OCI-LY1 (cell line): ENCODE measurements at regions not wholly inside any gene's neighbourhood (a gene's known extent, or its start where the extent isn't known, plus 50 kb on each side); places are given as distances from the start of the nearest gene placed in this dataset.

Source experiments
- H2AFZ ChIP-seq: fragments of 200-600 bp; sonication (generic), shearing (Covaris generic); 2 replicates; pipeline ENCODE4 v1.6.0; 2014; ENCODE audit warnings: antibody characterized with exemption, mild to moderate bottlenecking, low read length
- H3F3A ChIP-seq: fragments of 200-600 bp; sonication (generic), shearing (Covaris generic); 2 replicates; pipeline ENCODE4 v1.6.0; 2014; ENCODE audit warnings: mild to moderate bottlenecking, antibody characterized with exemption, low read length, moderate library complexity; ENCODE audit not compliant: insufficient read depth
- H3K27ac ChIP-seq: fragments of 200-600 bp; sonication (generic); 2 replicates; pipeline ENCODE4 v1.5.1; 2014; ENCODE audit warnings: low read length, mixed run types, mild to moderate bottlenecking, low read depth; ENCODE audit not compliant: poor library complexity, severe bottlenecking
- H3K27me3 ChIP-seq: fragments of 200-600 bp; sonication (generic); 2 replicates; pipeline ENCODE4 v1.6.0; 2014; ENCODE audit warnings: antibody characterized with exemption, mild to moderate bottlenecking, low read length, moderate library complexity; ENCODE audit not compliant: insufficient read depth
- H3K36me3 ChIP-seq: fragments of 200-600 bp; sonication (generic); 2 replicates; pipeline ENCODE4 v1.6.1; 2014; ENCODE audit warnings: mild to moderate bottlenecking, antibody characterized with exemption, low read length, moderate library complexity, mixed read lengths; ENCODE audit not compliant: insufficient read depth
- H3K4me1 ChIP-seq: fragments of 200-600 bp; sonication (generic); 2 replicates; pipeline ENCODE4 v1.5.1; 2014; ENCODE audit warnings: mild to moderate bottlenecking, low read length, moderate library complexity; ENCODE audit not compliant: insufficient read depth, severe bottlenecking
- H3K4me2 ChIP-seq: fragments of 200-600 bp; sonication (generic), shearing (Covaris generic); 2 replicates; pipeline ENCODE4 v1.6.1; 2014; ENCODE audit warnings: low read length
- H3K4me3 ChIP-seq: fragments of 200-600 bp; sonication (generic); 2 replicates; pipeline ENCODE4 v1.5.1; 2014; ENCODE audit warnings: low read length, low read depth, mild to moderate bottlenecking, mixed read lengths; ENCODE audit not compliant: poor library complexity, severe bottlenecking
- H3K79me2 ChIP-seq: fragments of 200-600 bp; shearing (Covaris generic); 2 replicates; pipeline ENCODE4 v1.6.1; 2016; ENCODE audit warnings: mixed run types, low read length, mixed read lengths; ENCODE audit not compliant: insufficient read depth
- H3K9ac ChIP-seq: fragments of 200-600 bp; sonication (generic), shearing (Covaris generic); 2 replicates; pipeline ENCODE4 v1.6.1; 2014; ENCODE audit warnings: mild to moderate bottlenecking, low read length, mixed read lengths
- H3K9me2 ChIP-seq: fragments of 200-600 bp; sonication (generic), shearing (Covaris generic); 2 replicates; pipeline ENCODE4 v1.6.1; 2014; ENCODE audit warnings: low read depth, mild to moderate bottlenecking, low read length, mixed read lengths
- H3K9me3 ChIP-seq: fragments of 200-600 bp; shearing (Covaris generic); 2 replicates; pipeline ENCODE4 v1.6.1; 2014; ENCODE audit warnings: low read length, mixed read lengths
- H4K20me1 ChIP-seq: fragments of 200-600 bp; sonication (generic), shearing (Covaris generic); 2 replicates; pipeline ENCODE4 v1.6.0; 2016; ENCODE audit warnings: mild to moderate bottlenecking, low read length; ENCODE audit not compliant: insufficient read depth
- CTCF ChIP-seq: fragments of 200-600 bp; sonication (generic), shearing (Covaris generic); IDR thresholded peaks from 2 replicates; pipeline ENCODE4 v1.5.1; 2017; ENCODE audit warnings: mild to moderate bottlenecking, antibody characterized with exemption, low read length, moderate library complexity, mixed read lengths
- EZH2 ChIP-seq: fragments of 200-600 bp; sonication (generic), shearing (Covaris generic); IDR thresholded peaks from 2 replicates; pipeline ENCODE4 v1.8.0; 2017; ENCODE audit warnings: borderline replicate concordance, mixed run types, mild to moderate bottlenecking, antibody characterized with exemption, low read length, moderate library complexity, mixed read lengths

GRCh38 chr7:79785556-79785955 is 332.1 kb upstream of the MAGI2 start:
- Histone ChIP-seq H2AFZ (no peak overlapping the region), H3K9ac (no peak overlapping the region), H3K27me3 (no peaks in the 10 kb centered on the region), H3F3A (no peaks in the 10 kb centered on the region), H4K20me1 (no peaks in the 10 kb centered on the region), H3K36me3 (no peaks in the 10 kb centered on the region), H3K4me2 (no peak overlapping the region), H3K4me3 (no peak overlapping the region), H3K9me3 (no peaks in the 10 kb centered on the region), H3K79me2 (no peaks in the 10 kb centered on the region), H3K9me2 (no peaks in the 10 kb centered on the region), H3K4me1 (no peaks in the 10 kb centered on the region), H3K27ac (no peak overlapping the region)
- TF ChIP-seq CTCF: no peak
- TF ChIP-seq EZH2: no peak

- Histone ChIP-seq H3K27me3 (no peaks in the 10 kb centered on the region), H3K79me2 (no peaks in the 10 kb centered on the region), H3K4me1 (no peaks in the 10 kb centered on the region), H3K9me3 (no peaks in the 10 kb centered on the region), H3K36me3 (no peaks in the 10 kb centered on the region), H2AFZ (no peak overlapping the region), H3F3A (no peaks in the 10 kb centered on the region), H3K4me2 (no peak overlapping the region), H3K4me3 (no peak overlapping the region), H4K20me1 (no peaks in the 10 kb centered on the region), H3K9me2 (no peaks in the 10 kb centered on the region), H3K9ac (no peak overlapping the region), H3K27ac (no peak overlapping the region)
- TF ChIP-seq EZH2 (no peak), CTCF (no peak)
Measured at GRCh38 chr7:79782906-79783305, 329.4 kb upstream of the MAGI2 start.

GRCh38 chr7:79782256-79782655 is 328.8 kb upstream of the MAGI2 start:
- Histone ChIP-seq H2AFZ (no peak overlapping the region), H4K20me1 (no peaks in the 10 kb centered on the region), H3K9me3 (no peaks in the 10 kb centered on the region)

More at GRCh38 chr7:79782256-79782655, 328.8 kb upstream of the MAGI2 start:
- H3F3A ChIP-seq: no peaks in the 10 kb centered on the region
- H3K4me1 ChIP-seq: no peaks in the 10 kb centered on the region
- no peak overlapping the region for H3K4me2 ChIP-seq
- no peaks in the 10 kb centered on the region for H3K36me3 ChIP-seq
- no peak overlapping the region for H3K9ac ChIP-seq
- no peaks in the 10 kb centered on the region for H3K27me3 ChIP-seq
- H3K79me2 ChIP-seq: no peaks in the 10 kb centered on the region
- no peak overlapping the region for H3K4me3 ChIP-seq
- no peaks in the 10 kb centered on the region for H3K9me2 ChIP-seq
- TF ChIP-seq EZH2 (no peak), CTCF (no peak)
- no peak overlapping the region for H3K27ac ChIP-seq
